K562 (cell line): ENCODE measurements at regions not wholly inside any gene's neighbourhood (a gene's known extent, or its start where the extent isn't known, plus 50 kb on each side); places are given as distances from the start of the nearest gene placed in this dataset.

Experiments used
- ATAC-seq: fragments of 200-7000 bp; cut with Tn5 transposase; 3 replicates; pipeline ENCODE4 v1.9.1; 2020; ENCODE audit warnings: moderate library complexity
- BruUV-seq: library from RNA; stranded (reverse); fragments of 400-500 nt; replicated peaks from 2 replicates; lab custom pipeline; 2021; lab: Mats Ljungman, UMichigan
- CTCF ChIA-PET: fragments of 300-600 bp; formaldehyde crosslinking; extraction: SDS; loops from one replicate; lab custom pipeline; 2021; ENCODE audit warnings: low intra/inter-chr PET ratio; lab: Yijun Ruan, JAX
- POLR2A ChIA-PET: fragments of 300-600, 350-650 bp; sonication (Branson Sonifier 250); formaldehyde crosslinking; extraction: SDS; loops from one replicate; lab custom pipeline; 2021; ENCODE audit warnings: antibody characterized with exemption, inconsistent platforms; lab: Yijun Ruan, JAX
- DNase-seq, 4 experiments: peaks; one replicate each; pipeline versions ENCODE4 v3.0.0 to v3.0.0-alpha.2; 2011 to 2018; ENCODE audit warnings: low spot score in 3 of 4, mixed read lengths in 3 of 4; ENCODE audit errors: extremely low read depth in 1 of 4
- FAIRE-seq: peaks from 2 replicates; lab custom pipeline; 2011; peaks lifted over from hg19 to GRCh38; lab: Jason Lieb, UNC
- H2AFZ ChIP-seq: 2 replicates; pipeline ENCODE4 v1.6.0; 2011; ENCODE audit warnings: low read depth, low read length, control low read depth, inconsistent platforms
- H3K27ac ChIP-seq: fragments of 200-600 bp; 3 replicates; pipeline ENCODE4 v1.8.0; 2011; ENCODE audit warnings: low read depth, mild to moderate bottlenecking, control low read depth, inconsistent platforms, low read length, moderate library complexity, mixed read lengths; ENCODE audit errors: extremely low read depth
- H3K27me3 ChIP-seq, 2 experiments: fragments of 300-600 bp in 1 of 2; 2 replicates in 1 of 2; 3 replicates in 1 of 2; pipeline versions ENCODE4 v1.6.0 to v1.8.0; 2011; ENCODE audit warnings: inconsistent platforms in 2 of 2, low read length in 2 of 2, mild to moderate bottlenecking in 1 of 2, mixed read lengths in 1 of 2, moderate library complexity in 1 of 2; ENCODE audit not compliant: control insufficient read depth in 2 of 2, insufficient read depth in 2 of 2
- H3K36me3 ChIP-seq: fragments of 300-600 bp; 3 replicates; pipeline ENCODE4 v1.8.0; 2011; ENCODE audit warnings: mild to moderate bottlenecking, low read length, inconsistent platforms; ENCODE audit not compliant: control insufficient read depth, insufficient read depth
- H3K4me1 ChIP-seq, 2 experiments: fragments of 200-600 bp in 1 of 2; replicated peaks in 1 of 2; 2 replicates in 1 of 2; 3 replicates in 1 of 2; pipeline versions ENCODE4 v1.5.1 to v1.8.0; 2011; ENCODE audit warnings: inconsistent platforms in 2 of 2, low read length in 2 of 2, mild to moderate bottlenecking in 1 of 2, mixed read lengths in 1 of 2, moderate library complexity in 1 of 2; ENCODE audit not compliant: control insufficient read depth in 2 of 2, insufficient read depth in 2 of 2
- H3K4me2 ChIP-seq: 2 replicates; pipeline ENCODE4 v1.6.1; 2011; ENCODE audit warnings: low read length, control low read depth, inconsistent platforms, mixed read lengths; ENCODE audit not compliant: insufficient read depth
- H3K4me3 ChIP-seq: fragments of 200-600 bp; sonication (generic), shearing (Covaris generic); 2 replicates; pipeline ENCODE4 v1.5.1; 2016; ENCODE audit warnings: control low read depth, inconsistent platforms
- H3K79me2 ChIP-seq: fragments of 200-600 bp; 3 replicates; pipeline ENCODE4 v1.8.0; 2011; ENCODE audit warnings: low read length, inconsistent platforms; ENCODE audit not compliant: control insufficient read depth, insufficient read depth
- H3K9ac ChIP-seq, 2 experiments: 2 replicates each; pipeline versions ENCODE4 v1.6.0 to v1.6.1; 2011; ENCODE audit warnings: low read depth in 2 of 2, low read length in 2 of 2, control low read depth in 1 of 2, inconsistent platforms in 1 of 2, mild to moderate bottlenecking in 1 of 2, mixed read lengths in 1 of 2; ENCODE audit not compliant: insufficient read depth in 1 of 2
- H3K9me1 ChIP-seq: one replicate; pipeline ENCODE4 v1.6.0; 2011; ENCODE audit warnings: inconsistent platforms, mild to moderate bottlenecking, low read length, moderate library complexity; ENCODE audit not compliant: control insufficient read depth, insufficient read depth
- H3K9me3 ChIP-seq: replicated peaks from 2 replicates; pipeline ENCODE4 v1.5.1; 2011; ENCODE audit warnings: low read depth, low read length, inconsistent platforms; ENCODE audit not compliant: control insufficient read depth, insufficient read depth
- H4K20me1 ChIP-seq: replicated peaks from 2 replicates; pipeline ENCODE4 v1.6.1; 2011; ENCODE audit warnings: low read length, inconsistent platforms, mixed read lengths; ENCODE audit not compliant: control insufficient read depth, insufficient read depth
- HMG20A ChIP-seq: fragments of 450-650 bp; formaldehyde crosslinking; conservative IDR thresholded peaks from 2 replicates; pipeline ENCODE4 v1.4.0; 2020; ENCODE audit warnings: mild to moderate bottlenecking, mixed read lengths
- NFE2L1 ChIP-seq: fragments of 450-650 bp; IDR thresholded peaks from 2 replicates; pipeline ENCODE4 v1.6.1; 2016; ENCODE audit warnings: missing genetic modification characterization, low read depth, mild to moderate bottlenecking, missing compliant biosample characterization, moderate library complexity, borderline replicate concordance
- SMARCE1 ChIP-seq: fragments of 450-650 bp; IDR thresholded peaks from 2 replicates; pipeline ENCODE4 v1.7.1; 2016; ENCODE audit warnings: mild to moderate bottlenecking
- TEAD2 ChIP-seq: fragments of 450-650 bp; IDR thresholded peaks from 2 replicates; pipeline ENCODE4 v1.6.1; 2016; ENCODE audit warnings: missing genetic modification characterization, control low read depth, missing compliant biosample characterization
- U2AF1 ChIP-seq: fragments of 200-400 bp; formaldehyde crosslinking; optimal IDR thresholded peaks from 2 replicates; pipeline ENCODE3; 2017; ENCODE audit warnings: mild to moderate bottlenecking, low read depth, low read length, moderate library complexity
- ZBTB26 ChIP-seq: fragments of 450-650 bp; formaldehyde crosslinking; IDR thresholded peaks from 2 replicates; pipeline ENCODE4 v1.4.0; 2022; ENCODE audit warnings: missing genetic modification characterization
- WGBS: fragments of 100-300 bp; shearing (Covaris generic); methylation state at CpG from one replicate; pipeline ENCODE4 v1.1.6; 2016; ENCODE audit warnings: low coverage, mixed read lengths; ENCODE audit not compliant: insufficient coverage; ENCODE audit errors: missing lambda C conversion rate; 5-methylcytosine and 5-hydroxymethylcytosine counted together
- in situ Hi-C: fragments of 300-500 bp; cut with MboI; formaldehyde crosslinking; loops from 4 replicates; pipeline ENCODE4 v1.15.0; 2018; ENCODE audit warnings: inconsistent platforms, mixed read lengths
- intact Hi-C: fragments of 100-400 bp; cut with micrococcal nuclease; formaldehyde crosslinking; loops from 2 replicates; pipeline ENCODE4 v1.14.2; 2022
- TF ChIP-seq, protein P1 (sequence below): fragments of 250-450 bp; sonication (Bioruptor Pico); IDR thresholded peaks from 2 replicates; pipeline ENCODE4 v1.8.0; 2022; ENCODE audit warnings: moderate library complexity, mild to moderate bottlenecking, inconsistent platforms
- TF ChIP-seq, protein P2 (sequence below): fragments of 450-650 bp; IDR thresholded peaks from 2 replicates; pipeline ENCODE4 v1.6.1; 2016; ENCODE audit warnings: mild to moderate bottlenecking, moderate library complexity

GRCh38 chr5:67806654-67807438 lies 408.7 kb upstream of the PIK3R1 start:
- intact Hi-C loops = no loop called here
- H3K36me3 ChIP-seq = no peaks in the 10 kb centered on the region
- no peak overlapping the region for H3K27ac ChIP-seq
- FAIRE-seq (no peak), ATAC-seq (no peak), DNase-seq (no peak)
- in situ Hi-C loops = no loop called here
- WGBS = 14% methylated on average over 5 of the region's 5 CpGs
- no peaks in the 10 kb centered on the region for H3K9me1 ChIP-seq
- no peak overlapping the region for H3K4me2 ChIP-seq
- H3K79me2 ChIP-seq = no peaks in the 10 kb centered on the region
- no peak overlapping the region for H2AFZ ChIP-seq
- H3K4me1 ChIP-seq = no peaks in the 10 kb centered on the region
- CTCF ChIA-PET = no interaction called here
- no peaks in the 10 kb centered on the region for H3K27me3 ChIP-seq
- POLR2A ChIA-PET = no interaction called here
- no peak overlapping the region for H3K9ac ChIP-seq
- H3K9me3 ChIP-seq = no peaks in the 10 kb centered on the region
- 0 out of 2 replicates have a peak, but pooled peaks cover 3% of the 10 kb centered on the region for H4K20me1 ChIP-seq
- BruUV-seq = no TSS peak
- H3K4me3 ChIP-seq = no peak overlapping the region
- TF ChIP-seq TEAD2 (tag) (no peak), ZBTB26 (no peak), SMARCE1 (no peak), U2AF1 (no peak), NFE2L1 (tag) (no peak), HMG20A (CRISPR knock-in tag) (no peak)
- TF ChIP-seq, protein P1, sequence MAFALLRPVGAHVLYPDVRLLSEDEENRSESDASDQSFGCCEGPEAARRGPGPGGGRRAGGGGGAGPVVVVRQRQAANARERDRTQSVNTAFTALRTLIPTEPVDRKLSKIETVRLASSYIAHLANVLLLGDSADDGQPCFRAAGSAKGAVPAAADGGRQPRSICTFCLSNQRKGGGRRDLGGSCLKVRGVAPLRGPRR = no peak
- TF ChIP-seq, protein P2, sequence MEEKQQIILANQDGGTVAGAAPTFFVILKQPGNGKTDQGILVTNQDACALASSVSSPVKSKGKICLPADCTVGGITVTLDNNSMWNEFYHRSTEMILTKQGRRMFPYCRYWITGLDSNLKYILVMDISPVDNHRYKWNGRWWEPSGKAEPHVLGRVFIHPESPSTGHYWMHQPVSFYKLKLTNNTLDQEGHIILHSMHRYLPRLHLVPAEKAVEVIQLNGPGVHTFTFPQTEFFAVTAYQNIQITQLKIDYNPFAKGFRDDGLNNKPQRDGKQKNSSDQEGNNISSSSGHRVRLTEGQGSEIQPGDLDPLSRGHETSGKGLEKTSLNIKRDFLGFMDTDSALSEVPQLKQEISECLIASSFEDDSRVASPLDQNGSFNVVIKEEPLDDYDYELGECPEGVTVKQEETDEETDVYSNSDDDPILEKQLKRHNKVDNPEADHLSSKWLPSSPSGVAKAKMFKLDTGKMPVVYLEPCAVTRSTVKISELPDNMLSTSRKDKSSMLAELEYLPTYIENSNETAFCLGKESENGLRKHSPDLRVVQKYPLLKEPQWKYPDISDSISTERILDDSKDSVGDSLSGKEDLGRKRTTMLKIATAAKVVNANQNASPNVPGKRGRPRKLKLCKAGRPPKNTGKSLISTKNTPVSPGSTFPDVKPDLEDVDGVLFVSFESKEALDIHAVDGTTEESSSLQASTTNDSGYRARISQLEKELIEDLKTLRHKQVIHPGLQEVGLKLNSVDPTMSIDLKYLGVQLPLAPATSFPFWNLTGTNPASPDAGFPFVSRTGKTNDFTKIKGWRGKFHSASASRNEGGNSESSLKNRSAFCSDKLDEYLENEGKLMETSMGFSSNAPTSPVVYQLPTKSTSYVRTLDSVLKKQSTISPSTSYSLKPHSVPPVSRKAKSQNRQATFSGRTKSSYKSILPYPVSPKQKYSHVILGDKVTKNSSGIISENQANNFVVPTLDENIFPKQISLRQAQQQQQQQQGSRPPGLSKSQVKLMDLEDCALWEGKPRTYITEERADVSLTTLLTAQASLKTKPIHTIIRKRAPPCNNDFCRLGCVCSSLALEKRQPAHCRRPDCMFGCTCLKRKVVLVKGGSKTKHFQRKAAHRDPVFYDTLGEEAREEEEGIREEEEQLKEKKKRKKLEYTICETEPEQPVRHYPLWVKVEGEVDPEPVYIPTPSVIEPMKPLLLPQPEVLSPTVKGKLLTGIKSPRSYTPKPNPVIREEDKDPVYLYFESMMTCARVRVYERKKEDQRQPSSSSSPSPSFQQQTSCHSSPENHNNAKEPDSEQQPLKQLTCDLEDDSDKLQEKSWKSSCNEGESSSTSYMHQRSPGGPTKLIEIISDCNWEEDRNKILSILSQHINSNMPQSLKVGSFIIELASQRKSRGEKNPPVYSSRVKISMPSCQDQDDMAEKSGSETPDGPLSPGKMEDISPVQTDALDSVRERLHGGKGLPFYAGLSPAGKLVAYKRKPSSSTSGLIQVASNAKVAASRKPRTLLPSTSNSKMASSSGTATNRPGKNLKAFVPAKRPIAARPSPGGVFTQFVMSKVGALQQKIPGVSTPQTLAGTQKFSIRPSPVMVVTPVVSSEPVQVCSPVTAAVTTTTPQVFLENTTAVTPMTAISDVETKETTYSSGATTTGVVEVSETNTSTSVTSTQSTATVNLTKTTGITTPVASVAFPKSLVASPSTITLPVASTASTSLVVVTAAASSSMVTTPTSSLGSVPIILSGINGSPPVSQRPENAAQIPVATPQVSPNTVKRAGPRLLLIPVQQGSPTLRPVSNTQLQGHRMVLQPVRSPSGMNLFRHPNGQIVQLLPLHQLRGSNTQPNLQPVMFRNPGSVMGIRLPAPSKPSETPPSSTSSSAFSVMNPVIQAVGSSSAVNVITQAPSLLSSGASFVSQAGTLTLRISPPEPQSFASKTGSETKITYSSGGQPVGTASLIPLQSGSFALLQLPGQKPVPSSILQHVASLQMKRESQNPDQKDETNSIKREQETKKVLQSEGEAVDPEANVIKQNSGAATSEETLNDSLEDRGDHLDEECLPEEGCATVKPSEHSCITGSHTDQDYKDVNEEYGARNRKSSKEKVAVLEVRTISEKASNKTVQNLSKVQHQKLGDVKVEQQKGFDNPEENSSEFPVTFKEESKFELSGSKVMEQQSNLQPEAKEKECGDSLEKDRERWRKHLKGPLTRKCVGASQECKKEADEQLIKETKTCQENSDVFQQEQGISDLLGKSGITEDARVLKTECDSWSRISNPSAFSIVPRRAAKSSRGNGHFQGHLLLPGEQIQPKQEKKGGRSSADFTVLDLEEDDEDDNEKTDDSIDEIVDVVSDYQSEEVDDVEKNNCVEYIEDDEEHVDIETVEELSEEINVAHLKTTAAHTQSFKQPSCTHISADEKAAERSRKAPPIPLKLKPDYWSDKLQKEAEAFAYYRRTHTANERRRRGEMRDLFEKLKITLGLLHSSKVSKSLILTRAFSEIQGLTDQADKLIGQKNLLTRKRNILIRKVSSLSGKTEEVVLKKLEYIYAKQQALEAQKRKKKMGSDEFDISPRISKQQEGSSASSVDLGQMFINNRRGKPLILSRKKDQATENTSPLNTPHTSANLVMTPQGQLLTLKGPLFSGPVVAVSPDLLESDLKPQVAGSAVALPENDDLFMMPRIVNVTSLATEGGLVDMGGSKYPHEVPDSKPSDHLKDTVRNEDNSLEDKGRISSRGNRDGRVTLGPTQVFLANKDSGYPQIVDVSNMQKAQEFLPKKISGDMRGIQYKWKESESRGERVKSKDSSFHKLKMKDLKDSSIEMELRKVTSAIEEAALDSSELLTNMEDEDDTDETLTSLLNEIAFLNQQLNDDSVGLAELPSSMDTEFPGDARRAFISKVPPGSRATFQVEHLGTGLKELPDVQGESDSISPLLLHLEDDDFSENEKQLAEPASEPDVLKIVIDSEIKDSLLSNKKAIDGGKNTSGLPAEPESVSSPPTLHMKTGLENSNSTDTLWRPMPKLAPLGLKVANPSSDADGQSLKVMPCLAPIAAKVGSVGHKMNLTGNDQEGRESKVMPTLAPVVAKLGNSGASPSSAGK = no peak
